HG03039 (cell line): ENCODE measurements at regions not wholly inside any gene's neighbourhood (a gene's known extent, or its start where the extent isn't known, plus 50 kb on each side); places are given as distances from the start of the nearest gene placed in this dataset.
"Not testable (repeated sequence)": the region's sequence is repeated elsewhere in the genome, so short reads cannot be mapped to it uniquely, and the experiment has no call there.

Source experiments
- ATAC-seq: cut with Tn5 transposase; IDR thresholded peaks from one replicate; pipeline ENCODE4 v1.9.1; 2021; ENCODE audit warnings: mild to moderate bottlenecking, moderate library complexity; ENCODE audit not compliant: unreplicated experiment

GRCh38 chr18:52131845-52132244, 208.2 kb upstream of the DCC start:
- ATAC-seq = no peak

DNA sequence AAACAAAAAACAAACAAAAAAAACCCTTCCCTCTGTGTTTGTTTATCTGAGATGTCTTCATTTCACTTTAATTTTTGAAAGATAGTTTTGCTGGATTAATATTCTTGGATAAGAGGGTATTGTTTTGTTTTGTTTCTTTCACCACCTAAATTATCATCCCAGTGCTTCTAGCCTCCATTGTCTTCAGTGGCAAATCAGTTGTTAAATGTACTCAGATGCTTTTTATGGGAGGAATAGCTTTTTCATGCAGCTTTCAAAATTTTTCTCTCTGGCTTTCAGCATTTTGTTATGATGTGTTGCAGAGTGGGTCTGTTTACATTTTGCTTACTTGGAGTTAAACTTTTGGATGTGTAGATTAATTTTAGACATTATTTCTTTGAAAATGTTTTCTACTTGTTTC, 203.5 kb upstream of the DCC start:
- no peak for ATAC-seq

- no peak for ATAC-seq
These were observed 199.0 kb upstream of the DCC start for GRCh38 chr18:52140986-52141385.

DNA sequence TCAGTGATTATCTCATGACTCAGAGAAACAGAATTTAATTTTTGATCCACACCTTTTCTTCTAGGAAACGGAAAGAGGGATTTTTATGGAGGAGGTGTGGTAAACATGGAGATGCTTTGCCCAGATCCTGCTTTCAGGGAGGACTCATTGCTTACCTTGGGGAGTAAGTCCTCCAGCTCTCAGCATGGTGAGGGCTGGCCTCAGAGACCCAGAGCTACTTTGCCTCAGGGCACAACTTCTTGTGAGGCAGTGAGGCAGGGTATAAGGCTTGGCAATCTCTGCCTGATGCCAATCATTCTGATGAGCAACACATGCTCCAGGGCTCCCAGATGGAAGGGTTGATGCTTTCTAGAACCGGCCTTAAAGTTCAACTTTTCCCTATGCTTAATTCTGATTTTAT, 189.9 kb upstream of the DCC start:
- ATAC-seq = no peak

- no peak for ATAC-seq
These were observed 188.0 kb upstream of the DCC start for GRCh38 chr18:52152036-52152435.

- no peak for ATAC-seq
These were observed 183.8 kb upstream of the DCC start for GRCh38 chr18:52156166-52156565.

- no peak for ATAC-seq
These were observed 179.4 kb upstream of the DCC start for GRCh38 chr18:52160636-52161035.

DNA sequence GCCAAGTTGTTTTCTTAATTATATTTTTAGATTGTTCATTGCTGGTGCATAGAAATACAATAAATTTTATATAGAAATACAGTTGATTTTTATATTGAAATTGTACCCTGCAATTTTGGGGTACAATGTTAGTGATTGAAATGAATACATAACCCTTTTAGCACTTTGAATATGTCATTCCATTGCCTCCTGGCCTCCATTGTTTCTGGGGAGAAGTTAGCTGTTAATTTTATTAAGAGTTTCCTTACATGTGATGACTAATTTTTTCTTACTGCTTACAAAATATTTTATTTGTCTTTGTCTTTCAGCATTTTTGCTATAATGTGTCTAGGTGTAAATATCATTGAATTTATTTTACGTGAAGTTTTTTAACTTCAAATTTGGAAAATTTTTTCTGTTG, 176.5 kb upstream of the DCC start:
- no peak for ATAC-seq

GRCh38 chr18:52168131-52168530, 171.9 kb upstream of the DCC start:
- not testable (repeated sequence) for ATAC-seq

DNA sequence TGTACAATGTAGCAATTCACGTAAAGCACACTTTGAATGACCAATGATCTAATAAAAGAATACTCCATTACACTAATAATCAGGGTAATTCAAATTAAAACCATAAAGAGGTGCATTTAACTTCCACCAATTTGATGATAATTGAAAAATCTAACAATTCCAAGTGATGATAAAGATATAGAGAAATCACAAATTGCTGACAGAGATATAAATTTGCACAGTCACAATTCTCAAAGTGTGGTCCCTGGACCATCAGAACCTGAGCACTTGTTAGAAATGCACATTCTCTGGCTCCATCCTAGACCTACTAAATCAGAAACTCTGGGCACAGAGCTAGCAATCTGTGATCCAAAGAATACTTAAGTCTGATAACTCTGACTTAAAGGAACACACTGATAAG, 165.8 kb upstream of the DCC start:
- no peak for ATAC-seq

- no peak for ATAC-seq
These were observed 164.6 kb upstream of the DCC start for GRCh38 chr18:52175406-52175805.

- ATAC-seq = no peak
These were observed 156.9 kb upstream of the DCC start for GRCh38 chr18:52183107-52183506.

DNA sequence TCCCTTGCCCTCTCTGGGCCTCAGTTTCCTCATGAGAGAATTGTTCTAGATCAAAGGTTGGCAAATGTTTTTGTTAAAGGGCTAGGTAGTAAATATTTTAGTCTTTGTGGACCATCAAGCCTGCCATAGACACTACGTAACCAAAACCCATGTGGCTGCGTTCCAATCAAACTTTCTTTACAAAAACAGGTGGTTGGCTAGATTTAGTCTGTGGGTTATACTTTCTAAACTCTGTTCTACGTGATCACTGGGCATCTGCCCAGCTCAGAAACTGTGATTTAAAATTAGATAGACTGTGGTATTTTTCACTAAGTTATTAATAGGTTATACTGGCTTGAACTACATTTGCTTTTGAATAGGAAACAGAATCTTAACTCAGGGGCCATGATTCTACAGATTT, 149.8 kb upstream of the DCC start:
- no peak for ATAC-seq

DNA sequence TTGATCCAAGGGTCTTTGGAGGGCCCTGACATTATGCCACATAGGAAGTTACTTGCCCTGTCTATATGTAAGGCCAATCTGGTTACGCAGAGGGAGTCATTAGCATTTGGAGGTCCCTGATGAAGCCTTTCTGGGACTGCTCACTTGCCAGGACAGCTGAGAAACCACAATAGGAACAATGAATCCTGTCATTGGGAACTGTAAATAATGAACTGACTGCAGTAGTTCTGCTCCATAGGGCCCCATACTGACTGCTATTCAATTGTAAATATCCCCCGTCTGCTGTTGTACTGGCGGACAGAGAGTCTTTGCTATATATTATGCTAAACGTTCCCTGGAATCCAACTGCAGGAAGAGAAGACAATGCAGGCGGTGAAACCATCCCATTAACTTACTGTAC, 149.4 kb upstream of the DCC start:
- ATAC-seq = no peak

- no peak for ATAC-seq
These were observed 139.6 kb upstream of the DCC start for GRCh38 chr18:52200406-52200805.

DNA sequence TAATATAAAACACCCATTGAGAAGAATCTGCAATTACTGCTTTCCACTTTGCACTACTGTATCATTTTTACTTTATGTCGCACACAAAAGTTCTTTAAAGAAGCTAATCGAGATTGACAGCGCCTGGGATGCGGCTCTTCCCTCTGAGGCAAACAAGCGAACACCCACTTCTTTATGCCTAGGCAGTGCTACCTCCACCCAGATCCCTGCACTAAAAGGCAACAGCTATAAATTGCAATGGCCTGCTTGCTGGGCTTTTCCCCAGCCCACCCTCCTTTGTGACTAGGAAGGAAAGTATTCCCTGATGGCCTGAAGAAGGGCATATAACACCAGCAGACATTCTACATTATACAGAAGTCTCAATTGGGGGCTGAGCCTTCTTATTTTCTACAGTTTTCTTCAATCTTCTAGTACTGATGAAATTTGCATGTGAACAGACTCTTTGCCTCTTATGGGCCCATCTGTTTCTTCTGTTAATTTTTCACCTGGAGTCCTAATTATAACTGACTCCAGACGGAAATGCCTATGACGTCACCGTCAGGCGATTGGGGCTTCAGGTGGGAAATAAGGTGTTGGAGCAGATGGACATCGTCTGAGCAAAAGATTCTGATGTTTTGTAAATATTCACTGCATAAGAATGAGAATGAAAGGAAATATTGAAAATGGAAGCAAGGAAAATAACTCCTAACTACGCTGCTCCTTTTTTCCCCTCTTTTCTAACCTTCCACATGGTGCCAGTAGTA, 138.9 kb upstream of the DCC start:
- no peak for ATAC-seq

DNA sequence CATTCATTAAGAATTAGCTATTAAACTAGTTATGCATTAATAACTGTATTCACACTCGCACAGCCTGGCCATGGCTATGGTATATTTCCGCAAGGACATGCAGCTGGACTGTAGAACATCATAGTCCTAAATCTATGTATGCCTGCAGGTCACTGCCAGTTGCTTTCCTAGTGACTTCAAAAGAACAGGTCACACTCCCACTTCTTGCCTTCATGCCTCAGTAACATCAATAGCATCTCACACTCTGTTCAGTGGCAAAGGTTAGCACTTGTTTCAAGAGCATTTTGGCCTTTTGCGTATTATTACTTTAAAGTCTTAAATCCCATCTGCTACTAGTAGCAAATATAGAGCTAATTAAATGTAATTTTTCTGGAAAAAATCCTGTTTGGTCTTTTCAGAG, 131.4 kb upstream of the DCC start:
- ATAC-seq = no peak

- no peak for ATAC-seq
These were observed 123.9 kb upstream of the DCC start for GRCh38 chr18:52216109-52216508.

DNA sequence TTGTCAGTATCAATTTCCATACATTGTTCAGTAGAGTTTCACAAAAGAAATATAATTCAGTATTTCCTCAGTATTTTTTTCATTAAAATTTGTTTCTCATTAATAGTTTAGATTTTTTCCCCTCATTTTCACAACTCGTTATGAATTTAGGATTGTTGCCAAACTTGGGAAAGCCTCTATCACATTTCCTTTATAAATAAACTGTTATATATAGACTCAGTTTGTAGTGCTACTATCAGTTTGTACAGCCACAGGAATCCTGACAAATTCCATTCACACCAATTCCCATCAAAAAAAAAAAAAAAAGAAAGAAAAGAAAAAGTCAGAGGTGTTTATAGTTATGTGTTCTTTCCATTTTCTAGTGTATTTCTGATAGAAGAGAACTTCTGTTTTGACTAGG, 123.3 kb upstream of the DCC start:
- no peak for ATAC-seq

- ATAC-seq = no peak
These were observed 120.9 kb upstream of the DCC start for GRCh38 chr18:52219102-52219501.

- no peak for ATAC-seq
These were observed 119.9 kb upstream of the DCC start for GRCh38 chr18:52220062-52220591.

DNA sequence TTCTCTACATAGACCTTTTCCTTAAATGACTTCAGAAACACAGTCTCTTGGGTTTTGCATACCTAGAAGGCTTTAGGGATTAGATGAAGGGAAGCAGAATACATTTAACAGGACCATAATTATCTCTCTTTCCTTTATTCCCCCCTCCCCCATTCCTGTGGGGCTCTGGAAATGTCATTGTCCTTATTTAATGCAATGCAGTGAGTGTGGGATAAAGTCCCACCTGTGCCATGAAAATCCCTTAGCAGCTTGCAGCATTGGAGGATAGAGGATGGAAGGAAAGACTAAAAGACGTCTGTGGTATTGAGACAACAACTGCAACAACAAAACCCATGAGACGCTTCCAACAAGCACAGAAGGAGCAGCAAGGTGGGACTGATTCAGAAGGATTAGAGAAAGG, 117.8 kb upstream of the DCC start:
- ATAC-seq = no peak

DNA sequence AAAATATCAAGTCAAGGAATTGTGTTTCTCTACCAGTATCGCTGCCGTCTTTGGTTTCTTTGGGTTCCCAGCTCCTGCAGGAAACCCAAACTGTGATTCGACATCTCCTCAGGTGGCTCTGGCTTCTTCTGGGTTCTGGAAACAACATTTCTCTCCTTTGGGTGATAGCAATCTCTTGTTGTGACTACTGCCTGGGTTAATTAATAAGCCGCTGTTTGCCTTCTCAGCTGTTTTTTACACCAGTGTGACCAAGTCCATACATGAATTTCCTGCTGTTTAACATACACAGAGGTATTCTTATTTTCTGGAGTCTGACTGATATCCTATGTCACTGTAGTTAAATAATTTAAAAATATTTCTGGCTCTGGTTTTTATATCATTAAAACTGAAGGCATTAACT, 112.5 kb upstream of the DCC start:
- ATAC-seq = no peak
